ENCODE measurements at regions not wholly inside any gene's neighbourhood (a gene's known extent, or its start where the extent isn't known, plus 50 kb on each side); places are given as distances from the start of the nearest gene placed in this dataset.

- TF ChIP-seq CTCF (IDR thresholded peaks at IDR 0.05) (no peak), POLR2AphosphoS5 (IDR thresholded peaks at IDR 0.05) (no peak), POLR2A (IDR thresholded peaks at IDR 0.05) (no peak)
These were observed 1091.9 kb upstream of the FANCL start for GRCh38 chr2:59333007-59333406.
